LNCaP clone FGC (cell line): ENCODE measurements at regions not wholly inside any gene's neighbourhood (a gene's known extent, or its start where the extent isn't known, plus 50 kb on each side); places are given as distances from the start of the nearest gene placed in this dataset.

ENCODE experiments used
- DNase-seq: peaks from one replicate; pipeline ENCODE4 v3.0.0-alpha.2; 2011; ENCODE audit warnings: low read depth
- H3K4me3 ChIP-seq: 2 replicates; pipeline ENCODE4 v1.5.1; 2011; ENCODE audit warnings: mild to moderate bottlenecking, low read depth, low read length, control low read depth
- TF ChIP-seq, protein P1 (sequence below): IDR thresholded peaks from 2 replicates; pipeline ENCODE4 v1.5.1; 2012; ENCODE audit warnings: mild to moderate bottlenecking; ENCODE audit not compliant: control insufficient read depth, insufficient read depth; ENCODE audit errors: extremely low read depth

DNA sequence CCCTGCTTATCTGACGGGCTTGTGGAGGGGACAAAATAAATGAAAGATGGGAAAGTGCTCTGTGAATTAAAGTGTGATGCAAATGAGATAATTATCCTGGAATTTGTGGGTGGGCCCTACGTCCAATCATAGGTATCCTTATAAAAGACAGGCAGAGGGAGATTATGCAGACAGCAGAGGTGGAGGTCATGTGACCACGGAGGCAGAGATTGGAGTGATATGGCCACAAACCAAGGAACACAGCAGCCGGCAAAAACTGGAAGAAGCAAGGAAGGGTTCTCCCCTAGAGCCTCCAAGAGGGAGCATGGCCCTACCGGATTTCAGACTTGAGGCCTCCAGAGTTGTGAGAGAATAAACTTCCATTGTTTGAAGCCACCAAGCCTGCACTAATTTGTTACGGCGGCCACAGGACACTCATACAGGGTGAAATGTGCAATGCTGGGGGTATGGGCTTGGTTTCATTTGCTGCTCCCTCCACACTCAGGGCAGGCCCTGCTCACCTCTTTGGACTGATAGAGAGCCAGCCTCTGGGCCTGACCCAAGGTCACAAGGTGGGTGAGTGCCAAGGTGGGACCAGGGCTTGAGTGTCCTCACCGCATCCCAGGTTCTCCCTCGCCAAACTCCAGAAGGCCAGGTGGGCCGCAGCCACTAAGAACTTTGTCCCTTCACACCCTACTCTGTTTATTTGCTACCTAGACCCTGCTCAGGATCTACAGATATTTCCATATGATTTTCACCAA, 149.6 kb upstream of the TNRC6C start:
- H3K4me3 ChIP-seq: no peak overlapping the region
- TF ChIP-seq, protein P1, sequence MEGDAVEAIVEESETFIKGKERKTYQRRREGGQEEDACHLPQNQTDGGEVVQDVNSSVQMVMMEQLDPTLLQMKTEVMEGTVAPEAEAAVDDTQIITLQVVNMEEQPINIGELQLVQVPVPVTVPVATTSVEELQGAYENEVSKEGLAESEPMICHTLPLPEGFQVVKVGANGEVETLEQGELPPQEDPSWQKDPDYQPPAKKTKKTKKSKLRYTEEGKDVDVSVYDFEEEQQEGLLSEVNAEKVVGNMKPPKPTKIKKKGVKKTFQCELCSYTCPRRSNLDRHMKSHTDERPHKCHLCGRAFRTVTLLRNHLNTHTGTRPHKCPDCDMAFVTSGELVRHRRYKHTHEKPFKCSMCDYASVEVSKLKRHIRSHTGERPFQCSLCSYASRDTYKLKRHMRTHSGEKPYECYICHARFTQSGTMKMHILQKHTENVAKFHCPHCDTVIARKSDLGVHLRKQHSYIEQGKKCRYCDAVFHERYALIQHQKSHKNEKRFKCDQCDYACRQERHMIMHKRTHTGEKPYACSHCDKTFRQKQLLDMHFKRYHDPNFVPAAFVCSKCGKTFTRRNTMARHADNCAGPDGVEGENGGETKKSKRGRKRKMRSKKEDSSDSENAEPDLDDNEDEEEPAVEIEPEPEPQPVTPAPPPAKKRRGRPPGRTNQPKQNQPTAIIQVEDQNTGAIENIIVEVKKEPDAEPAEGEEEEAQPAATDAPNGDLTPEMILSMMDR: no peak
- DNase-seq: no peak

DNA sequence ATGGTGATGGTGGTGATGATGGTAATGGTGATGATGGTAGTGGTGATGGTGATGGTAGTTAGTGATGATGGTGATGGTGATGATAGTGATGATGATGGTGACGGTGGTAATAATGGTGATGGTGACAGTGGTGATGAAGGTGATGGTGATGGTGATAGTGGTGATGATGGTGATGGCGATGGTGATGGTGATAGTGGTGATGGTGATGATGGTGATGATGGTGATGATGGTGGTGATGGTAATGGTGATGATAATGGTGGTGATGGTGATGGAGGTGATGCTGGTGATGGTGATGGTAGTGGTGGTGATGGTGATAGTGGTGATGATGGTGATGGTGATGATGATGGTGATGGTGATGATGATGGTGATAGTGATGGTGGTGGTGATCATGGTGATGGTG, 148.7 kb upstream of the TNRC6C start:
- TF ChIP-seq, protein P1: no peak
- no peak overlapping the region for H3K4me3 ChIP-seq
- no peak for DNase-seq

DNA sequence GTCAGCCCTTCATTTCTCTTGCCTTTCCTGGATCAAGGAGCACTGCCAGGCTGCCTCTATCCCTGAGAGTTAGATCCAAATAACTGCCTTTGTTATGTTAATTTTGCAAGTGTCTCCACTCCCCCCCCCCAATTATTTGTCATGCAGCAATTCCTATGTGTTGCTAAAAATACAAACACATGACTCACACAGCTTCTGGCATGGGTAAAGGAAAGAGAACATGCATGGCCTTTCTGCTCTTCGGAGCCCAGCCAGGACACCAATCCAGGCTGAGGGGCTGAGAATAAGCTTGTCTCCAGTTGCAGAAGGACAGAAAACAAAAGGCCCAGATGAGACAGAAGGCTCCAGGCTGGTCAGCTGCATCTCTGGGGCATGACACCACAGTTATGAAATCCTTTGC, 148.0 kb upstream of the TNRC6C start:
- H3K4me3 ChIP-seq: no peak overlapping the region
- TF ChIP-seq, protein P1: no peak
- no peak for DNase-seq

DNA sequence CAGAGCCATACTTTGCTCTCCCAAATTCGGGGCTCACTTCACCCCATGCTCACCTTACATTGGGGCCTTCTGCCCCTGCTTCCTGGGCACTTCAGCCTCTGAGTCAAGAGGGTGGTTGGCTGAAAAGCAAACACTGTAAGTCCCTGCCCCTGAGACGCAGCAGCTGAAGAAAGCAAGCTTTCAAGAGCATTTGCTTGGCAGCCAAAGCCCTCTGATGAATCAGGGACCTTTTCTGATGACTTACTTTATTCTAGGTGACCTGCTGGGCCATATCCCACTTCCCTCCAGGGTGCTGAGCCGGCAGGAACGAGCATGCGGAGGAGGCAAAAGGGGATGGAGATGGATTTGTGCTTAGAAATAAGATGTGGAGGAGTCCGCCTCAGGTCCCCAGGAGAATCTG, 147.0 kb upstream of the TNRC6C start:
- TF ChIP-seq, protein P1: no peak

DNA sequence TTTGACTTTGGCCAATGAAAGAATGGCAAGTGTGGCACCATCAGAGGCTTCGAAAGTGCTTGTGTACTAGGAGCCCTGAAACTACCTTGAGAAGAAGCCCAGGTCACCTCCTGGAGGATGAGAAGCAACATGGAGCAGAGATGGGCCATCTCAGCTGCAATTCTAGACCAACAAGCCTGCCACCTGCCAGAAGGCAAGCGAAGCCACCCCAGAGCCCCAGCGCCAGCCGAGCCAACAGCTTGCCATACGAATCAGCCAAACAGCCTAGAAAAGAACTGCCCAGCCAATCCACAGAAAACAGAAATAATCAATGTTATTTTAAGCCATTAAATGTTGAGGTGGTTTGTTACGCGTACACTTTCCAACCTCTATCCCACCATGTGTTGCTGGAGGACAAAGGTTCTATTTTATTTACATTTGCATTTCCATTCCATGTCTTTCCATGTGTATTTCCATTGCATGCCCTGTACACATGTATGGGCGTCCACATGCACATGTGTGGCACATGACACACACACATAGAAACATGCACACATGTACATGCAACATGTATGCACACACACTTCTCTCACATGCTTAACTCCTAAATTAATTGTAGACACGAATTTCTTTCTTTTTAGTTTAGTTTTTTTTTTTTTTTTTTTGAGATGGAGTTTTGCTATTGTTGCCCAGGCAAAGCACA, 144.3 kb upstream of the TNRC6C start:
- DNase-seq: no peak
- H3K4me3 ChIP-seq: no peak overlapping the region
- TF ChIP-seq, protein P1: no peak

More for the DNA sequence above, 147.0 kb upstream of the TNRC6C start:
- no peak for DNase-seq
- H3K4me3 ChIP-seq: no peak overlapping the region

DNA sequence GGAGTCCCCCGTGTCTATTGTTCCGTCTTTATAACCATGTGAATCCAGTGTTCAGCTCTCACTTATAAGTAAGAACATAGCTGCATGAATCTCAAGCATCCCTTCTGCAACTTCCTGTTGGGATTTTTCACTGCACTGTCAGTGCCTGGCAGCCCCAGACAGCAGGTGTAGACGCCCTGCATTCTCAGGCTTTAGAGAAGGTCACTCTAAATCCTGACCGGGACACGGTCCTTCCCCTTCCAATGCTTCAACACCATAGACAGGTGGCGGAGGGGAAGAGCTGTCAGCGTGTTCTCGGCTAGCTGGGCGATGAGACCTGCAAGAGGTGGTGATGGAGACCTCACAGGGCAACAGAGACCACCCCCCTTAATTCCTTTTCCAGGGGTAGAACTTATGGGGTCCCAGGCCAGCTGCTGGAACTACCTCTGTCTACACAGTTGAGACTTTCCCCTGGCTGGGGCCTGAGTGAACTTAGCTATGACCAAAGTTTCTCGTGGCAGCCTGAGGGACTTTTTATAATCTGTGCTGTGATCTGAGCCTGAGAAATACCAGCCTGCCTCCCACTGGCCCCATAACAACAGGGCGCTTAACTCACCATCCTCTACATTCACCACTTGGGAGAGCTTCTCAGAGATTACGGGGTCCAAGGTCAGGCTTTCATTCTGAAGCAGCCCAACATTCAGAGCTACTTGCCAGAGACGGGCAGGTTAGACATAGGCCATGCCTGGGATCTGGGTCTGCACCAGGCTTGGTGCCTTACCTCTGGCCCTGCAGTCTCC, 143.2 kb upstream of the TNRC6C start:
- no peak overlapping the region for H3K4me3 ChIP-seq
- TF ChIP-seq, protein P1: no peak
- DNase-seq: no peak
